ENCODE measurements at regions not wholly inside any gene's neighbourhood (a gene's known extent, or its start where the extent isn't known, plus 50 kb on each side); places are given as distances from the start of the nearest gene placed in this dataset.

DNA sequence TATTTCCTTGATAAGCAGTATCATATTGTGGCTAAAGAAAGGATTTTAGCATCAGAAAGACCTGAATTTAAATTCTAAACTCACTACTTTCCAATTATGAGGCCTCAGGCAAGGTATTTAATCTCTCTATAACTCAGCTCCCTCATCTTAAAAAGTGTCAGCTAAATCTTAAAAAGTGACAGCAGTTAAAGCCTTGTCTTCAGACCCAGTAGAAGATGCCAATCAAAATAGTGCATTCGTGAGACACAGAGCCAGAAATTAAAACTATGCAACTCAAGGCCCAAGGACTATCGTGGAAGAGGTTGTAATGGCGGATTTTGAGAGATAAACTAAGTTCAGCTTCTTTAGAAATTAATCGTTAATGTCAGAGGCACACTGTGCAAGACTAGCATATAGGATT is 677.5 kb upstream of the BRINP3 start:
- DNase-seq (ENCODE audit: low spot score), result no peak

DNA sequence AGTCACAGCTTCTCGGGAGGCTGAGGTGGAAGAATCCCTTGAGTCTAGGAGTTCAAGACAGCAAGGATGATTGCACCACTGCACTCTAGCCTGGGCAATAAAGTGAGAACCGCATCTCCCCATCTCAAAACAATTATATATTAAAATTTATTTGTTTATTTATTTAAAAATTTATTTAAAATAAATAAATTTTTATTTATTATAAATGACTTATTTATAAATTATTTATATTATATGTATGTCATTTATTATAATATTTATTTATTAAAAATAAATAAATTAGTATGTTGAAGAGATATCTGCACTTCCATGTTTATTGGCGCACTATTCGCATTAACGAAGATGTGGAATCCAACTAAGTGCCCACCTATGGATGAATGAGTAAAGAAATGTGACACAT is 683.2 kb upstream of the BRINP3 start:
- no peak for DNase-seq (ENCODE audit: low spot score)

DNA sequence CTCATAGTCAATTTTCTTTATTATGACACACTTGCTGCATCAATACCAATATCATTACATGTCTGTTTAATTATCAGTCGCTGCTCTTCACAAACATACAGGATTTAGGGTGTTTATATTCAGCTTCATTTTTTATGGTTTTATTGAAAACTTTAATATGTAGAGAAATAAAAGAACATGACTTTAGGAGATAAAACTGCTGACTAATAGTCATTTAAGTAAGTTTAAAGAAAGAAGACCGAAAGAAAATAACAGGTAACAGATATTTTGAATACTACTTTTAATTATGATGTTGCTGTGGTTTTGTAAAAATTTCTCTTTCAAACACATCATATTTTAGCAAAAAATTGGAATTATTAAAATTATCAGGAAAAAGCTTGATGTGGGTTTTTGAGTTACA is 685.1 kb upstream of the BRINP3 start:
- no peak for DNase-seq (ENCODE audit: low spot score)

DNA sequence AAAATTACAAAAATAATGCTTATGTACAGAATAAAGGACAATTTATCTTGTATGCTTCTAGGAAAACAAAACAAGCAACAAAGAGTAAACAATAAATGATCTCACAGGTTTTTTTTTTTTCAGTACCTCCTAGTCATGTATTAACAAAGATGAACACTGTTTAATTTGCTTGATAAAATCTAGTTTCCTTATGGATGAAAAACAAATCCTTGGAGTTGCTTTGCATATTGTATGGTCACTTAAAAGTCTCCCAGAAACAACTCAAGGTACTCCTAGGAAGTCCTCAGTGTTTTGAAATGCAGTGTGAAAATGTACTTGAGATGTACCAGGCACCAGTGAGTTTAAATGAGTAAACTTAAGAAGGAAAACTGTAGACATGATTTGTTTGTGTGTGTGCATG is 686.0 kb upstream of the BRINP3 start:
- no peak for DNase-seq (ENCODE audit: low spot score)

DNA sequence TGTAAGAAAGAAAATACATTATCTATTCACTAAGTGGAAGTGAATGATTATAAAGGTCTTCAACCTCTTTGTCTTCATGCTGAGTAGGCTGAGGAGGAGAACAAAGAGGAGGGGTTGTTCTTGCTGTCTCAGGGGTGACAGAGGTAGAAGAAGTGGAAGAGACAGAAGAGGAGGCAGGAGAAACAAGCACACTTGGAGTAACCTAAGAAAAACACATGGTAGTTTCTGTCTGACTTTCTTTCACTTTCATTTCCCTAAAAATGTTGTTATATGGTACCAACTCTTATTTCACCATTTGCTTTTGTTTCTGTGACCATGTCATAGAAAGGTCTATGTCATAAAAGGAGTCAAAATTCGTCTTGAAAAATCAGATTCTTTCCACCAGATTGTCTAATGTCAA is 696.6 kb upstream of the BRINP3 start:
- DNase-seq (ENCODE audit: low spot score), result no peak

DNA sequence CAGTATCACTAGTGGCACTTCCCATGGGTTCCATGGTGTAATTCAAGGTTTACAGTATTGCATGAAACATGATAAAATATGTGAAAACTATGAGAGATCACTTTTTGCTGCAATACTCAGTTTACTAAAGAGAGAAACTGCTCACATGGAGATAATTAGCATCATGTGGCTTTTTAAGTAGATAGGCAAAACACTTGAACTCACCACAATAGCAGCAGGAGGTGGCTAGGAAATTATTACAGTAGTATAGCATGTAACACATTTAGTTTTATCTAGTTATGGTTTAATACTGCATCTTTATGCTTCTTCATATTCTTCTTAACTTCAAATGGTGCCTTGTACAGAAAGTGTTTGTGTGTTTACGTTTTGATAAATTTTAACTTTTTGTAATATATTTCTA is 698.5 kb upstream of the BRINP3 start:
- DNase-seq (ENCODE audit: low spot score), result no peak

DNA sequence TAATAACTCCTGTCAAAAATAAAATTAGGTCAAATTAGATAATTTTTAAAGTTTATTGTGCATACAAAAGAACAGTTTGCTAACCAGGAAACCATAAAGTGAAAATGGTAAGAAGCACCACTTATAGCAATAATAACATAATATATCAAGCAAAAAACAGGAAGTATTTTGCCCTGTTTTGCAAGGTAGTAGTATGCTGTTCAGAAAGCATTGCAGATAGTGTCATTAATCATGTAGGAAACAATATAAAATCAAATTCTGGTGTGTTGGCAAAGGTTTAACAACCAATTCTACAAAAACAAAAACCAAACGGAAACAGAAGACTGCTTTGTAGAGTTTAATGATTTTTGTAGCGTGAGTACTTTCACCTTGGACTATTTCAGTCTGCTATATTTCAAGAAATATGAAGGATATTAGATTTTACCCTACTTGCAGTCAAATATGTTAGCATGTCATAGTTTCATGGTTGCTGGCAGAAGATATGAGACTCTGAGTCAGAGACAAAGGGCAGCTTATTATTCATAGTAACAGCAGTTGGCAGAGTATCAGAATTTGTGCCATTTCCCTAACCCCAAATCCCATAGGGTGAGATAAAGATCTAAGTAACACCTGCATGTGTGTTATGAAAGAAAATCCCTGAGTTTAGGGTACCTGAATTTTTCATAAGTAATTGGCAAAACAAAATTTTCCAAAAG is 729.0 kb upstream of the BRINP3 start:
- no peak for DNase-seq (ENCODE audit: low spot score)

DNA sequence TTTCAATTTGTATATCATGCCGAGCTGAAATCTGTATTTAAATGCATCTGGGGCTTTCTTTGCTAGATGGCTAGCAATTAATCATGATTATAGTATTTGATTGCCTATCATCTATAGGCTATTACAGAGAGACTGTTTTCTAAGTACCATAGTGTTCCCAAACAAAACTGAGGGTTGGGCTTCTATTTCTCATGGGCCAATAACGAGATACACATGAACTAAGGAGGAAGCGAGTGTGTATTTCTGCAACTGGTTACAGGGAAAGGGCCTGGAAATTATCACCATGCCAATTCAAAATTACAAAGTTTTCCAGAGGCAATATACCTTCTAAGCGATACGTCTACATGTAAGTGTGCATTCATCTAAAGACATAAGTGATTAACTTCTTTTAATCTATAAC is 744.5 kb upstream of the BRINP3 start:
- DNase-seq (ENCODE audit: low spot score), result no peak

DNA sequence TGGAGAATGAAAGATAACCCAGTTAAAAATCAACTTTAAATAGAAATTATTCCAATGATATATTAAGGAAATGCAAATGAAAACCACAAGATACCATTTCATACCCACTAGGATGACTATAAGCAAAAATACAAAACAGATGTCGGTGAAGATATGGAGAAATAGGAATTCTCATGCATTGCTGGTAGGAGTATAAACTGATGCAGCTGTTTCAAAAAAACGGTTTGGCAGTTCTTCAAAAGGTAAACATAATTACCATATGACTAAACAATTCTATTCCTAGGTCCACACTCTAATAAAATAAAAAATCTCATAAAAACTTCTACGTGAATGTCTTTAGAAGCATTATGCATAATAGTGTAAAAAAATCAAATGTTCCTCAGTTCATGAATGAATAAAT is 763.3 kb upstream of the BRINP3 start:
- no peak for DNase-seq (ENCODE audit: low spot score)

DNA sequence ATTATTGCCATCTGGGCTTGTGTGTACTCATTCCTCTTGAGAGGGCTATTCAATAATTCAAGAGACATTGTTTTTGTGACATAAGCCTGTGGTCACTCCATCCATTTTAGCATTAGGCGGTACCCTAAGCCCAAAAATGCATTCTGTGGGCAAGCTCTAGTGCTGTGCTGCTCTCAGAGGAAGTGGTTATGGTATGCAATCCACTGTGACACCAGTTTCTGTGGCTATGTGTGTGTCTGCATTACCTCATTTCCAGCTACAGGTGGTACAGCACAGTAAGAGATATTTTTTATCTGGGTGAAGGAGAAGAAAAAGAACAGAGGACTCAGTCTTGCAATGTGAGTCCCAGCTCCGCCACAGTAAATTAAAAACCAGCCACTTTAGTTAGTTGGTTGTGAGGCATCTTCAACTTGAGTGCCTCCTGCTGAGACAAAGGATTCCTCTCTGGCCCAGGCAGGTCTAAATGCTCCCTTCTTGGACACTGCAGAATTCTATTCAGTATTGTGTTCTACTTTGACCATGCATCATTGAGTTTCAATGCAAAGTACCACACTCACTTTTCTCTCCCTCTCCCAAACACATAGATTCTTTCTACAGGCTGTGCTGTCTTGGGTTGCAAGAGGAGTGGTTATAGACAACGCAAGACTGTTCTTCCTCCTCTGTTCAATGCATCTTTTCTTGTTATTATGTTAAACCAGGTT is 777.8 kb upstream of the BRINP3 start:
- DNase-seq (ENCODE audit: low spot score), result no peak

DNA sequence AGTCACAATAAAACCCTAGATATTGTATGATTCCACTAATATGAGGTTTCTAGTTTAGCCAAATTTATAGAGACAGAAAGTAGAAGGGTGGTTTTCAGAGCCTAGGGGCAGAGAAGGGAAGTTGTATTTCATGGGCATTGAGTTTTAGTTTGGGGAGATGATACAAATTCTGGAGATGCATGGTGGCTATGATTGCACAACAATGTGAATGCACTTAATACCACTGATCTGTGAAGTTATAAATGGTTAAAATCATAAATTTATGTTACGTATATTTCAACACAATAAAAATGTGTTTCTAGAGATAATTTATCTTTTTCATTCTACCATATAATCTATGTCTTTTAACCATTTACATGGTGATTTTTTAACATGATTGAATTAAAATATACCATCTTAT is 779.3 kb upstream of the BRINP3 start:
- DNase-seq (ENCODE audit: low spot score), result no peak

DNA sequence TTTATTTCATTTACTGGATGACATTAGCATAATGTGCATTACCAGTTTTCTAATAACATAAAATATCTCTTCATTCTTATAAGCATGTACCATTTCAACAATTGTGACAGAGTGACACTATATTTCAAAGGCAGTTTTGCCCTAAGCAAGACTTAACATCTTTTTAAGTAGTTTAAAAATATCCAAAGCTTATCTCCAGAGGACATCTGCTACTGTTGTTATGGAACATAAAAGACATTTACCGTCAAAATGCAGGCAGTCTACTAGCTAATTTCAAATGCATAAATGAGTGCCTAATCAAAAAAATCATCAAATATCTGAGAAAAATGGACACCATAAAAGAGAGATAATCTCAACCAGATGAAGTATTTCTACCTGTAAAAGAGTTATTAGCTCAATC is 782.4 kb upstream of the BRINP3 start:
- no peak for DNase-seq (ENCODE audit: low spot score)

DNA sequence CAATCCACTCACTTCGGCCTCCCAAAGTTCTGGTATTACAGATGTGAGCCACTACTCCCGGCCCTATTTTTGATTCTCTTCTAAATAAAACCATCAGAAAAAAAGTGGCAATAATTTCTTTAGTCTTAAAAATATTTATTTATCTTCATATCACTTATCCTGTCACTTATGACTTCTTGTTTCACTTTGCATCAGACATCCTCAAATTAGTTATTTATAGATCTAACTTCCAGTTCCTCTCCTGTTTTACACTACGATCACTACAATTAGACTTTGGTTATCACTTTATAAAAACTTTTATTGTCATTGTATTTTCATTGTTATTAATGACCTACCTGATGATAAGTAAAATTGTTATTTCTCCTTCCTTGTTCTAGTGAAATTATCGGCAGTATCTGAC is 783.4 kb upstream of the BRINP3 start:
- DNase-seq (ENCODE audit: low spot score), result no peak

DNA sequence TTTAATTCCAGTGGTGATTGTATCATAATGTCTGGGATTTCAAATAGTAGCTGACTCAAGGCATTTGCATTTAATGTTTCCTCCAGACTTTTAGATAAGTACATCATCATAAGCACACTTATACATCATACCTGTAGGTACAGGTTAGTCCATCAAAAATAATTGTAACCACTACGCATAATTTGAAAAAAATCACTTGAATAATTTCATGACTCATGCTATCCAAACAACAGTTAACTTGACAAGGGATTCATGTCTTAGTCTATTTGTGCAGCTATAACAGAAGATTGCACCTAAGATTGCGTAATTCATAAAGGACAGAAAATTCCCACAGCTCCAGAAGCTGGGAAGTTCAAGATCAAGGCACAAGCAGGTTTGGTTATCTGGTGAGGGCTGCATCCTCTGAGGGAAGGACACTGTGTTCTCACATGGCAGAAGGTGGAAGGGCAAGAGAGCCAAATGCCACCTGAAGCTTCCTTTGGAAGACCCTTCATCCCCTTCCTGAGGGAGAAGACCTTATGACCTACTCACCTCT is 801.7 kb upstream of the BRINP3 start:
- no peak for DNase-seq (ENCODE audit: low spot score)

DNA sequence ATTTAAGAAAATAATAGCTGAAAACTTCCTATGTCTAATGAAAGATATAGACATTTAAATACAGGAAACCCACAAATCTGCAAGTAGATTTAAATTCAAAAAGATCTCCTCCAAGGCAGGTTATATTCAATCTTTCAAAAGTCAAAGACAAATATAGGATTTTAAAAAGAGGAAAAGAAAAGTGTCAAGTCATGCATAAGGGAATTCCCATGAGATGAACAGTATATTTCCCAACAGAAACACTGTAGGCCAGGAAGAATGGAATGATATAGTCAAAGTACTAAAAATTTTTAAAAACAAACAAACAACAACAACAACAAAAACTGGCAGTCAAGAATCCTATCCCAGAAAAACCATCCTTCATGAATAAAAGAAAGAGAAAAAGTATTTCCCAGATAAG is 806.5 kb upstream of the BRINP3 start:
- no peak for DNase-seq (ENCODE audit: low spot score)

DNA sequence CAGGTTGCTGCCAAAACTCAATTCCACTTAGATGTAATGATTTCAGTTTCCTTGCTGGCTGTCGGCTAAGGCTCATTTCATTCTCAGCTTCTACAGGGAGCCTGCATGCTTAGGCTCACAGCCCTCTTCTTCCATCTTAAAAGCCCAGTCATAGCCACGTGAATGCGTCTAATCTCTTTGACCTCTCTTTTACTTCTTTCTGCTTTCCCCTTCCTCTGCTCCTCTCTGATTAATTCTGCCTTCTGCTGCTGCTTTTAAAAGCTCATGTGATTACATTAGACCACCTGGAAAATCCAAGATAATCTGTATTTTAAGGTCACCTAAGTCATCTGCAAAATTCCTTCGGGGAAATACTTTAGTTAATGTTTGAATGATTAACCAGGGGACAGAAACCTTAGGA is 812.8 kb upstream of the BRINP3 start:
- DNase-seq (ENCODE audit: low spot score), result no peak

DNA sequence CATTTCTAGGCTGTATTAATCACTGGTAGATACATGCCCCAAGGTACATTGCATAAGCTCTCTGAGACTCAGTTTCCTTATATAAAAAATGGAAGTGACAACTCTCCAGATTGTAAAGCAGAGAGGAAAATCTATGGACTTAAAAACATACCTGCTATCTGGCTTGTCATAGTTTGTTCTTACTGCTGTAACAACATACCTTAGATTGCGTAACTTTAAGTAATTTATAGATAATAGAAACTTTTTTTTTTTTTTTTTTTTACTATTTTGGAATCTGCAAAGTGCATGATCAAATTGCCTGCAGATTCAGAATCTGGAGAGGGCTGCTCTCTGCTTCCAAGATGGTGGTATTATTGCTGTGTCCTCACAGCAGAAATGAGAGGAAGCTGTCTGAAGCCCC is 827.7 kb upstream of the BRINP3 start:
- no peak for DNase-seq (ENCODE audit: low spot score)

DNA sequence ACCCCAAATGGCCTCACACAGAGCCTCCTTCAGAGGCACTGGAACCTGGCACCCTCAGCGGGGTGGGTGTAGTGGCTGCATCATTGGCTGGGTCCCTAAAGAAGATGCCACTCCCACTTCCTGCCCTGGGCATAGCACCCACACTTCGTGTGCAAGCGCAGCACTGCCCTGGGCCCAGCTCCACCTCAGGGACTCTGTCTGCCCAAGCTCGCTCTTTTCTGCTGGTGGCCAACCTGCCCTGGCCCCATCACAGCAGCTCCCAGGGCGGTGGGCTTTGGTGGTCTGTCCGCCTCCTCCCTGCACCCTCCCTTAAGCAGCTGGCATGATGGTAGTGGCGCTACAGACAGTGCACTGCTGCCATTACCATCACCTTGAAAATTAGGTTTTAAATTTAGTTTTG is 829.3 kb upstream of the BRINP3 start:
- no peak for DNase-seq (ENCODE audit: low spot score)

DNA sequence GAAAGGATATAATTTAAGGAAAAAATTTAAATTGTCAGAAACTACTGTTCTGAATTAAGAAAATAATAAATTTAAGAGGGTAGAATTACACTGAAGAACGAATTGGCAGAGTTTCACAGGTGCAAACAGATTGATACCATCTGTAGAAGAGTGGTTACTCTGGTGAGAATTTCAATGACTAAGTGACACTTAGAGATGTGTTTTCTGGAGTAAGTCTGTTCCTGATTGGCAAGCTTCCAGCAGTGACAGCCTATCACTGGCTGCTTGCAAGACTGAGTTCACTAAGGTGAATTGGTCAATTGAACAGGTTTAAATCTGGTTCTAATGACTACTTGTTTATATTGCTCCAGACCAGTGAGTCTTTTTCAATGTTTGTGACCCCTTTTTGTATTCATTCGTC is 838.2 kb upstream of the RGS18 start:
- no peak for DNase-seq (ENCODE audit: low spot score)

DNA sequence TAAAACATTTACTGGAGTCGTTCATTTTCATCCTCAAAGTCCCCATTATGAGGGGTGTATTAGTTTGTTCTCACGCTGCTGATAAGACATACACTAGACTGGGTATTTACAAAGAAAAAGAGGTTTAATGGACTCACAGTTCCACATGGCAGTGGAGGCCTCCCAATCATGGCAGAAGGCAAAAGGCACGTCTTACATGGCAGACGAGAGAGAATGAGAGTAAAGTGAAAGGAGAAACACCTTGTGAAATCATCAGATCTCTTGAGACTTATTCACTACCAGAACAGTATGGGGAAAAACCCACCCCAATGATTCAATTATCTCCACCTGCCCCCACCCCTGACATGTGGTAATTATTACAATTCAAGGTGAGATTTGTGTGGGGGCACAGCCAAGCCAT is 830.4 kb upstream of the RGS18 start:
- DNase-seq (ENCODE audit: low spot score), result no peak

DNA sequence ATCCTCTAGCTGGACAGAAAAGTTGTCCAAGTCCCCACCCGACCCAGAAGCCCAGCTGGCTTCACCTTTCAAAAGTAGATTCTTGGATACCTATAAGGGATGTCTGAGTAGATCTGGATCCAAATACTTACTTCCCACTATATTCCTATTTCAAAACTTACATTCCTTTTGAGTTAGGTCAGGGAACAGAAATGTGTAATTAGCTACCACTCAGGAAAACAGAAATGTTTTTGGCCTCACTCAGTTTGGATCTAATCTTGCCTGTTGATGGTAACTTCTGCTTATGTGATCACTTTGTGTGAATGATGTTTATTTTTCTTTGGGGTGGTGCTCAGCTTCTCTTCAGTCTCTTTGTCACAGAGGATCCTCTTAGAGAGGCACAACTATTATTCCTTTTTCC is 814.4 kb upstream of the RGS18 start:
- DNase-seq (ENCODE audit: low spot score), result no peak

DNA sequence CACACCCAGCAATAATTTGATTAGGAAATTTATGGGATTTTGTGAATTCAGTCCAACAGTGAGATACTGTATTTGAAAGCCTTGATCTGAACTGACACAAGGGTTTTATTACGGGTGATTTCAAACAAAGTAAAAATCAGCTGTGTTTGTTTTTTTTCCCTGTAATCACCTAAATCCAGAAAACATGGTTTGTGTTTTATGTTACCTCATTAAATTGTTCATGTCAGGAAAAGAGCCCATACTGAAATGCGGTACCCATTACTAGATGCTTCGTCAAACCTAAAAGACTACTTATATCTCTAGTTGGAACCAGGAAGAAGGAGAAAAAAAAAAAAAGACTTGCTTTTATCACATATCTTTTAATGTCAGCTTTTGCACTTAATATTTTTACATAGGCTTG is 811.9 kb upstream of the RGS18 start:
- no peak for DNase-seq (ENCODE audit: low spot score)

DNA sequence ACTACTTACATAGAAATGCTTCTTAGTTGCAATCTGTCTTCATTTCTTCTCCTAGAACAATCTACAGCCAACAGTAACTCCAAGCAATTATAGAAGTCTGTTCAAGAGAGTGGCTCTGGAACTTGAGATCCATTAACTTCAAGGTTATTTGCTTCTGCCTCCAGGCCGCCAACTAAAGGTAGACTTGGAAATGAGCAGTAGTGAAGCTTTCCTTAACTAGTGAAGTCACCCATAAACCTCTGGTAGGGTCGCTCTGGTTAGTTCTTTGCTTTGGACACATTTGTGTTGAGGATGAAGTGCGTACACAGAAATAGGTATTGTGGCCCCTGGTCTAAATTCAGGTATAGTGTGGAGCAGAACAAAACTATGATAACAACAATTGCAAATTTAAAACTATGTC is 809.9 kb upstream of the RGS18 start:
- DNase-seq (ENCODE audit: low spot score), result no peak

DNA sequence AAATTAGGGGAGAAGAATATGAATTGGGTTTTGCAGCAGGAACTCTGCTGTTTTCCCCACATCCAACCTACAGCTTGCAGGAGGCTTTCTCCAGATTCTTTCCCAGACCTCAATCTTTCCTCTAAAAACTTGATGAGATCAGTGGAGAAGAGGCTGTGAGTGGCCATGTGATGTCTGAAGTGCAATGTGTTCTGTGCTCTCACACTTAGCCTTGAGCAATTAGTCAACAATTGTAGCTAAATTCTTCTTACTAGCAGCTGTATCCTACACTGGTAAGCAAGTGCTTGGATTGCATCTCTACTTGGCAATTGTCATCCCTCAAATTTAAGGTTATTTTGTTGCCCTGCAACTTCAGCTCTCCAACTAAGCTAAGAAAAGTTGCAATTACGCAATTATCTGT is 807.3 kb upstream of the RGS18 start:
- DNase-seq (ENCODE audit: low spot score), result no peak

Data from GM03348 (cell line).